LNCAP (cell line): ENCODE measurements at regions not wholly inside any gene's neighbourhood (a gene's known extent, or its start where the extent isn't known, plus 50 kb on each side); places are given as distances from the start of the nearest gene placed in this dataset.

Experiments used
- CTCF ChIP-seq: fragments of 450-650 bp; IDR thresholded peaks from 2 replicates; pipeline ENCODE4 v1.5.1; 2017; ENCODE audit warnings: mild to moderate bottlenecking

- TF ChIP-seq CTCF, result no peak
These were observed 95.6 kb upstream of the CDC42EP3 start for GRCh38 chr2:37767046-37767445.

- no peak for TF ChIP-seq CTCF
These were observed 96.8 kb upstream of the CDC42EP3 start for GRCh38 chr2:37767959-37768925.

GRCh38 chr2:37769551-37769950 is 98.1 kb upstream of the CDC42EP3 start:
- TF ChIP-seq CTCF, result no peak

GRCh38 chr2:37770797-37771196 is 99.4 kb upstream of the CDC42EP3 start:
- TF ChIP-seq CTCF, result no peak

GRCh38 chr2:37771600-37772088 is 100.2 kb upstream of the CDC42EP3 start:
- TF ChIP-seq CTCF, result no peak

GRCh38 chr2:37773371-37774130 is 102.1 kb upstream of the CDC42EP3 start:
- TF ChIP-seq CTCF, result no peak

GRCh38 chr2:37774976-37775907 is 103.8 kb upstream of the CDC42EP3 start:
- no peak for TF ChIP-seq CTCF
